GM19035 (cell line): ENCODE measurements at regions not wholly inside any gene's neighbourhood (a gene's known extent, or its start where the extent isn't known, plus 50 kb on each side); places are given as distances from the start of the nearest gene placed in this dataset.
A peak's percentile ranks its signal among the peaks of the same experiment; 100 is the strongest.
"Not testable (repeated sequence)": the region's sequence is repeated elsewhere in the genome, so short reads cannot be mapped to it uniquely, and the experiment has no call there.

Experiments used
- ATAC-seq: cut with Tn5 transposase; IDR thresholded peaks from one replicate; pipeline ENCODE4 v1.9.1; 2021; ENCODE audit not compliant: unreplicated experiment

DNA sequence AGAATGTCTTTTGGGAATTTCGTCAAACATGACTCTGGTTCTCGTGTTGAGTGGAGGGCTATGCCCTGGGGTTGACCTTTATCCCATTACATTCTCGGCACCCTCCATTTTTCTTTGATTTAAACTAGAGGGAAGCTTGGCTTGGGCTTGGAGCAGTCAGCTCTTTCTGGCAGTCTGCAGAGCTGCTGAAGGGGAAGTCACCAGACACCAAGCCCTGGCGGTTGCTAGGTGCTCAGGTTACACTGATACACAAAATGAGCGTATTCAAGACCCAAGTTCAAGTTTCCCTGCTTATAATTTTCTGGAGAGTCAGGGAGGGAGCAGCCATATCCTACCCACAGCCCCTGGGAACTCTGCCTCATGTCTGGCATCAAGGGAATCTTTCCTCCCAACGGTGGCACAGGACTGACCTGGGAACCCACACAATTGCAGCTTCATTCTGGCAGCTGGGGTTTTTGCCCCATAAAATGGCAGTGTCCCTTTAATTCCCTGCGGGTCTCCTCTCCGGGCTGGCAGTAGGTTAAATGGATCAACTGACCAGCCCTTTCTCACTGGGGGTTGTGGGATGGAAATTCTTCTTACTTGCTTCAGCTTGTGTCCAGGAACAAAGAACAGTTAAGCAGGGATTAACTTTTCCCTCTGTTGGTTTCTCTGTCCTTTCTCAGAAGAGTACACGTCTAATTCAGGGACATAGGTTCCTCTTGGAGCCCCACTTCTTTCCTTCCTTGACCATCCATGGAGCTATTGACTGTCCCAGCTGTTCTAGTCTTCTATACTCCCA, 110.0 kb upstream of the DLG1 start:
- no peak for ATAC-seq

DNA sequence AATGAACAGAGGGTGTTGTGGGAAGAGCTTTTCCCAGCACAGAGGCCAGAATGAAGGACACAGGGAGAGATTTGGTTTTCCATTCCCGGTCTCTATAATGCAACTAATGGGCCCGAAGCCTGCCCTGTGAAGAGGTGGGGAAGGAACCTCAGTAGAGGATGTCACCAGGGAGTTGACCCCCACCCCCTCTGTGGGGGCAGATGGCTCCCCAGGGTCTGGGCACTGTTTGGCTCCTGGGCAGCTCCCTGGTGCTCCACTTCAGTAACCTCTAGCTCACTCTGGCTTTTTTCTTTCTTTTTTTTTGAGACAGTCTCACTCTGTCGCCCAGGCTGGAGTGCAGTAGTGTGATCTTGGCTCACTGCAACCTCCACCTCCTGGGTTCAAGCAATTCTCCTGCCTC, 109.1 kb upstream of the DLG1 start:
- no peak for ATAC-seq

DNA sequence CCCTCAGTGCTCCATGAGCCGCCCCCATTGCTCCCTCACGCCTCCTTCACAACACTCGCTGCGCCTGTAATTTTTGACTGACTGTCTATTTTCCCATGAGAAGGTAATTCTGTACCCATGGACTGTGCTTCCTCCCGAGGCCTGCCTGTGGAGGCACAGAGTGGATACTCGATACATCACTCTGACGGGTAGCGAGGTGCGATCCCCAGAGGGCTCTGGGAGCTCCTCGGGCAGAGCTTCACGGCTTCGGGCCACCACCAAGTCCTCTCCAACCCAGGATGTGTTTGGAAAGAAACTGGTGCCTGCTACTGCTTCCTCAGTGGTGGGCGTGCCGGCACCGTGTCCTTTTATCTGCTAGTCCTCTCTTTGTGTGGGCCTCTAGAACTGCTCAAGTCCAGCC, 108.6 kb upstream of the DLG1 start:
- no peak for ATAC-seq

DNA sequence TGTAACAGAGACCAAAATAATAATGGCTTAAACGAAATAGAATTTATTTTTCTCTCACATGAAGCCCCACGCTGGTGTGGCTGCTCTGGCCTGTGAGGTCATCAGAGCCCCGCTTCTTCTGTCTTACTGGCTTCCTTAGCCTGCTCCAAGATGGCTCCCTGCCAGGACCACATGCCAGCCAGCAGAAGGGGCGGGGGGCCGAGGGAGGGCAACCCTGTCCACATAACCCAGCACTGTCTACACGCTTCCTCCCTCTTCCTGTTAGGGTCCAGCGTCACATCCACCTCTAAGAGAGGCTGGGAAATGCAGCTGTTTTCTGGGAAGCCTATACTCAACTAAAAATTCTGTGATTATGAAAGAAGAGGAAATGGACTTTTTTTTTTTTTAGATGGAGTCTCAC, 107.9 kb upstream of the DLG1 start:
- ATAC-seq = no peak

DNA sequence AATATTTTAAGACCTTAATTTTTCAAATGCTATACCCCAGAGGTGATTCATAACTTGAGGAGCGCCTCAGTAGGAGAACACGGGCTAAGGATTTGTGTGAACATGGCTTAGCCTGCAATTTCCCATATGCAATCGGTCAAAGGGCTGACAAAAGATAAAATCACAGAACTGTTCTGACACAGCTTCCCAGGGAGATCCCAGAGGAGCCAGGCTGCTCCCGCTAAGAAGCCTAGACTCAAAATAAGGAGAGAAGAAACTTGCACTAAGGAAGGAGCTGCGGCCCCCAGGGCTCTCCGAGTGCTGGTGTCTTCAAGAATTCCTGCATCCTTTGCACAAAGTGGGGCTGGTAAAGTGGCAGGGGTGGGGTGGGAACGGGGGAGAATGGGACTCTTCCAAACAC, 106.3 kb upstream of the DLG1 start:
- ATAC-seq = no peak

DNA sequence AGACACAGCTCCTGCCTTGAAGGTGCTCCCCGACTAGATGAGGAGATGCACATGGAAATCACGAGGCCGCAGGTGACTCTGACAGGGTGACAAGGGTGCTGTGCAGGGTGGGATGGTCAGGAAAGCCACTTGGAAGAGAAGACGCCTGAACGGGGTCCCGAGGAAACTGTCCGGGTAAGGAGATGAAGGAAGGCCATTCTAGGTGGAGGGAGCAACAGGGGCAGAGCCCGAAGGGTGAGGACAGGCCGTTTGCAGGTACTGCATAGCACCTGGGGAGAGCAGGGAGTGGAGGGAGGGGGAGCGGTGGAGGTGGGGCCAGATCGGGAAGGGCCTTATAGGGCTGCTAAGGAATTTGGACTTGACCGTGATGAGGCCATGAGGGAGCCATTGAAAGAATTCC, 105.6 kb upstream of the DLG1 start:
- no peak for ATAC-seq

DNA sequence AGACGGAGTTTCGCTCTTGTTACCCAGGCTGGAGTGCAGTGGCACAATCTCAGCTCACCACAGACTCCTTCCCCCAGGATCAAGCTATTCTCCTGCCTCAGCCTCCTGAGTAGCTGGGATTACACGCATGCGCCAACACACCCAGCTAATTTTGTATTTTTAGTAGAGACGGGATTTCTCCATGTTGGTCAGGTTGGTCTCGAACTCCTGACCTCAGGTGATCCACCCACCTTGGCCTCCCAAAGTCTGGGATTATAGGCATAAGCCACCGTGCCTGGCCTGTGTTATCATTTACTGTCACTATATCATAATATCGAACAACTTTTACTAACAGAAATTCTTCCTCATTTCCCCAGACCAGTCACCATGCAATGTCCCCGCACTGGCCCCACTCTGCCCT, 104.0 kb upstream of the DLG1 start:
- ATAC-seq = not testable (repeated sequence)

DNA sequence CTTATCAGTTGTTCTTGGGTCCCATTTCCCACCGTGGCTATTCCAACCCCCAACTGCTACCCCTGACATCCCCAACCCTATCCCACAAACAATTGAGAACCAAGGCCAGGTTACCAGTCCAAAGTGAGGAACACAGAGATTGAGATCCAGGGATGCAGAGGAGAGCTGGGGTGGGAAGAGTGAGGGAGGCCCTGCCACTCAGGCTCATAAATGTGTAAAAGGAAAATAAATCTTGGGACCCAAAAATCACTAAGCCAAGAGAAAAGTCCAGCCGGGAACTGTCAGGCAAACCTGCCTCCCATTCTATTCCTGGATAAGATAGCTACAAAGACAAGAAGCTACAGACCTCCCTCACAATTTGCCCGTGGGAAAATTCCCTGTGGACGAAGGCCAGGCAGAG, 101.1 kb upstream of the DLG1 start:
- ATAC-seq = no peak

DNA sequence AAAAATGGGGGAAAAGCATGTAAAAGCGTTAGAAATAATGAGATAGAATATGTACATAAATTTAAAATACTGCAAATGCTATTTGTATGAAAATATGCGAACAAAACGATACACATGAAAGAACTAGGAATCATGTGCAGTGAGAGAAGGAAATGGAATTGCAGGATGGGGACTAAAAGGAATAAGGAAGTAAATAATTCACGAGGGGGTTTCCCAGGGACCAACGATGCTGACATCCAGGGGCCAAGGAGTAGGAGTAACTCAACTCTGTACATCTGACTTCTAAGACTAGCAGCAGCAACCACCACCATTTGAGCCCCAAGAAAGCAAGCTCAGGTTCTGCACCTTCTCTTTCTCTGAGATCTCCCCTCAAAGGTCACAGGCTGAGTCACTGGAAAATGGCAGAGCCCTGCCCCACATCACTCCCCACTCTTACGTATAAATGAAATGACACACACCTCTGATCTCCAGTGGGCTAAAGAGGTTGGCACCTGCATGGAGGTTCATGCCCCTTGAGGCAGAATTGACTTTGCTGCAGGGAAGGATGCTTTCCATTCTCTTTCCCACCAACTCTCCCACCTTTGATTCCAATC, 100.0 kb upstream of the DLG1 start:
- ATAC-seq = no peak

DNA sequence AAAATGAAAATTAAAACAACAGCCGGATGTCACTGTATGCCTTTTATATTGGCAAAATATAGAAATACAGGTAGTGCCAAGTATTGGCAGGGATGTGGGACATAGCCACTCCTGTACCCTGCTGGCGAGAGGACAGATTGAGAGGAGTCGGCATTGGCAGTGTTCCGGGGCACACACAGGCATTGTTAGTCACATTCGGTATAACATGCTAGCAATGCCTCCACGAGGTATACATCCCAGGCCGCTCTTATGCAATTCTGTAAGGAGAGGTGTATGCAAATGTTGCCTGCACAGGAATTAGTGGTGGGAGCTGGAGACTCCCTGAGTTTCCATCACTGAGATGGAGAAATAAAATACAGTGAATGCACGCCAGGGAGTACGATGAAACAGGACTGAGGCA, 99.4 kb upstream of the DLG1 start:
- ATAC-seq = no peak

DNA sequence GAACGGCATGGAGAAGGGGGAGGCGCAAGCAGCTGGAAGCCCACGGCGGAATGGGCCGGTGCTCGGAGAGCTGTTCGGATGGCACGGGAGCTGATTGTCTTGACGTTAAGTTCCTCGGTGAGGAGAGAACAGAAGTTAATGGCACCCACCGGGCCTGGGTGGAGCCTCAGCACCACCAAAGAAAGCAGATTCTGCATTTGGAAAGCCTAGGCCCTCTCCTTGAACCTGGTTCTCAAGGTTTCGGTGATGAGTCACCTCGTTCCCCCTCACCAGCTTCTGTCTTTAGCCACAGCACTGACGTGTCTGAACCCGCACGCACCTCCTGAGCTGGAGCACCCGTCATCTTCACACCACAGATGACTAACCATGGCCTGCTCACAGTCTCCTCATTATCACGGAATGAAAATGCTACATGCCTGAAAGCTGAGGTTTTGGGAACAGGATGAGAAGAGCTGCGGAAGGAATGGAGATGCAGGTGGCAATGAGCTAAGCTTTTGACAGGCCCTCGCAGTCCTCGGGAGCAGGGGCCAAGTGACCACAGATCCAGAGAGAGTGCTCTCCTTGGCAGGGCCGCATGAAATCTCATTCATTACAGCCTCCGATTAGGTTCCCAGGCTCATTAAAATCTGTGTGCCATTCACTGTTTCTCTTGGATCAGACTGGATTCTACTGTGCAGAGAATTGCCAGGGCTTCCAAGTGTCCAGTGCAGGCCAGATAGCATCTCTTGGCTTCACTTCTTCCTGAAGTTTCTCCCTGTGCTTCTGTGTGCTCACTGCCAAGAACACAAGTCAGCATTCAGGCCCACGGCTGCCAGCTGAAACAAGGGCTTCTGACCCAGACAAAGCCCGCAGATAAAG, 96.3 kb upstream of the DLG1 start:
- peak; percentile 93 for ATAC-seq

DNA sequence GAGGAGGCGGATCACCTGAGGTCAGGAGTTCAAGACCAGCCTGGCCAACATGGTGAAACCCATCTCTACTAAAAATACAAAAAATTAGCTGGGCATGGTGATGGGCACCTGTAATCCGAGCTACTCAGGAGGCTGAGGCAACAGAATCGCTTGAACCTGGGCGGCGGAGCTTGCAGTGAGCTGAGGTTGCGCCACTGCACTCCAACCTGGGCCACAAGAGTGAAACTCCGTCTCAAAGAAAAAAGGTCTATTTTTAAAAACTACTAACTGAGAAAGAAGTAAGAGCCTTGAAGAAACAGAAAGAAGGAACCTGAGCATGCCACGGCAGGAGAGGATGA, 95.7 kb upstream of the DLG1 start:
- not testable (repeated sequence) for ATAC-seq

DNA sequence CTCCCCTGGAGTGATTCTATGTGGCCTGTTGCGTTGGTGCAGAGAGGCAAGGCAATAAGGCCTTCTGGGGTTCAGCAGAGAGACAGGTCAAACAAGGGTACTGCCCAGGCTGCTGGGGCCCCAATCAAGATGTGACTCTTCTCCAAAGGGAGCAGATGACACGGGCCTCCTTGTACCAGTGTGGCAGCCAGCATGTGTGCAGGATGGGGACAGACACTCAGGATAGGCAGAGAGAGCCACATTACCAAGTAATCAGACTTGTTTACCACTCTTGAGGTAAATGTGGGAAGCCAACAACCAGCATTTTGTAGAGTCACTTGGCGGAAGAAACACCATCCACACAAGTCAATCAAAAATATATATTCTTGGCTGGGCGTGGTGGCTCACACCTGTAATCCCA, 95.3 kb upstream of the DLG1 start:
- no peak for ATAC-seq

DNA sequence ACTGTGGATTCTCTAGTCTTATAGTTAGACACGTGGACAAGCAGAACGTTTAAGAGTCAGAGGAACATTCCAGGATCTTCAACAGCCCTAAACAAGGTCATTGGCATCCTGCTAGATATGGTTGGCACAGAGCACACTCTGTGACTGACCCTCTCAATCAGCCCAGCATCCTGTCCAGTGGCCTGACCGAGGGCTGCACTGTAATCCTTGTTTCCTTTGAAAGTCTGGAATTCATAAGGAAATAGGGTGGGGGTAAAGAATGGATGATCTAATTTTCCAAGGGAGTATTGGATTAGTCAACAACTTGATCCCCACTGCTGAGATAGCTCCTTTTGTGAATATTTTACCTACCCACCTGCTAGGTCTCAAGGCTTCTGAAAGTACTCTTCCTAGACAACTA, 94.5 kb upstream of the DLG1 start:
- ATAC-seq = no peak

DNA sequence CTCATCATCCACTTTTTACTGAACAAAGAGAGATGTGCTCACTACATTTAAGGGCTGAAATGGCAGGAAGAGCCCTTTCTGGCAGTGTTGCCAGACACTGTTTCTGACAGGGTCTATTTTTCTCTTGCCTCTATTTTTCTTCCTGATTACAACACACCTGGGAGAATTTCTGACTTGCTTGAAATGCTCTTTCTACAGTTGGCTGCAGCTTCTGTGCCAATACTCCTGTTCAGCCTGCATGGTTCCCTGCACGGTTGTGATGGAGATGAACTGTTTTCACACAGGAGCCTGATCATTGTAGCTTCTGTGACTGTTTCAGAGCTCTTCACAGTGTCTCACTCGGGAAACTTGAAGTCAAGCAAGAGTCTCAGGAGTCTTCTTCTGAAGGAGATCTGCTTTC, 83.0 kb upstream of the DLG1 start:
- ATAC-seq = no peak

DNA sequence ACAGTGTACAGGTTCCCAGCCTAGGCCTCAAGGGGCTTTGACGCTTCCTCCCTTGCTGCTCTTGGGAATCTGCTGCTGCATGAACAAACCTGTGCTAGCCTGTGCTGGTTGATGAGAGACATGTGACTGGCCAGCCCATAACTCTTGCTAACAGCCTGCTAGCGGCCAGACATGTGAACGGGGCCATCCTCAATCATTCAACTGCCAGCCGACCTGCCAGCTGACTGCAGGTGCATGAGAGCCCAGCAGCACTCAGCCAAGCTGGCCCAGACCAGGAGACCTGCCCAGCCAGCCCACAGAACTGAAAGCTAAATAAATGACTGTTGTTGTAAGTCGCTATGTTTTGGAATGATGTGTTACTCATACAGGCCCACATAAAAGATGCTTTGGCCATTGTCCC, 82.4 kb upstream of the DLG1 start:
- no peak for ATAC-seq

DNA sequence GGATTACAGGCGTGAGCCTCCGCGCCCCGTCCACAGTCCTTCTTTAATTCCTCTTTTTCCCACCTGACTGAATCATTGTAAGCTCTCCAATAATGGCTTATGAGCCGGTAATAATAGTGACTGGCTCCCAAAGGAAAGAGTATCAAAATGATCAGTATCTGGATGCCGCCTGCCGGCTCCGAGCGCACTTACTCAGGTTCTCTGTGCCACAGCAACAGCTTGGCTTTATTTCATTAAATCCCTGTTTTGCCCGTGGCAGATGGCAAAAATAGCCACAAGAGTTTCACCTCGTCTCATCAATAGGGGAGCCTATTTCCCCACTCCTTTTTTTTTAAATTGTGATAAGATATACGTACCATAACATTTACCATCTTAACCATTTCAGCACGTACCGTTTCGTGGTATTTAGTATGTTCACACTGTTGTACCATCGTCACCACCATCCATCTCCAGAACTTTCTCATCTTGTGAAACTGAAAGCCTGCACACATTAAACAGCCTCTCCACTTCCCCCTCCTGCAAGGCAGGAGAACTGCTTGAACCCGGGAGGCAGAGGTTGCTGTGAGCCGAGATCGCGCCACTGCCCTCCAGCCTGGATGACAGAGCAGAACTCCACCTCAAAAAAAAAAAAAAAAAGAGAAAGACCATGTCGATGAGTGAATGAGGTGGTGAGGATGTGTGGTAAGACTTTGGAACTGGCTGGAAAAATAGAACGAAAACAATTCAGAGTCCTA, 80.7 kb upstream of the DLG1 start:
- no peak for ATAC-seq

DNA sequence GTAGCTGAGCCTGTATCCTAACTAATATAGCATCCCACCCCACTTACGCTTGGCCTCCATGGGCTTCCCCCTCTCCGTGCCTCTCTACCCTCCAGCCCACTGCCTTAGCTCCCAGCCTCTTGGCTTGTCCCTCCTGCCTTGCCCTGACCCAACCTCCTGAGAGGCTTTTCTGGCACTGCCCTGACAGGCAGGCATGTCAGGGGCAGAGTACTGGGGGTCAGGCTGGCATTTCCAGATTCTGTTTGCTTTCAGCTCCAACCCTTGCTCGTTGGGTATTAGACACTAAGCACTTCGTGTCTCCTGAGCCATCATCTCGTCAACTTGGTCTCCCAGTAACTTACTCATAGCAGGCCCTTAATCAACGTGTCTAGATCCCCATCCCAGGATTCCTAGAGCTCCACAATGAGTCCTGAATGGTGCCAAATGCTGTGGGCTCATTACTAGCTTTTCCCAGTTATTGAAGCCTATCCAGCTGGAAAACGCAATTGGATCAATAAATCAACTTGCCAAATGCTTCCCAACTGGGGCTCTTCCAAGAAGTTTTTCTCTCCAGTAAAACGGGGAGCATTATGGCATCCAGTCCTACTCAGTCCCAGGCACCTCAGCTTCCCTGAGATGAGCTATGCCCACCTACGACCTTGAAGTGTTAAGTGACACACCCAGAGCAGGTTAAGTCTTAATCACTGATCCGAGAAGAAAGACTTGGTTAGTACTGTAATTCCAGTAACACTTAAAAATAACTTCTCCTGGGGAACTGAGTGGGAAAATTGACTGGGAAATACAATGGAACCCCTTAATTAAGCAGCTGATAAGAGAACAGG, 78.5 kb upstream of the DLG1 start:
- no peak for ATAC-seq

DNA sequence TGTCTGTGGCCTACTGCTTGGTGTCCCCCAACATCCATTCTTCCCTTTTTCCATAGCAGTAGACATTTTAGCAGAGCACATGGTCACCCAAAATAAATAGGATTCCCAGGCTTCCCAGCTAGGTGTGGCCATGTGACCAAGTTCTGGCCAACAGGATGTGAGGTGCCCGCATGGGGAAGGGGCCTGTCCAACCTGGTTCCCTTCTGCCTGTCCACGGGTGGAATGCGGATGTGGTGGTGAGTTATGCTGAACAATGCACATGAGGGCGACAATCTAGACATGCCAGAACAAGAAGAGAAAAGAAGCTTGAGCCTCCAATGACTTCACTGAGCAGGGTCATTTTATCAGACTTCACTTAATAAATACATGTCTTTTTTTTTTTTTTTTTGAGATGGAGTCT, 77.6 kb upstream of the DLG1 start:
- no peak for ATAC-seq

DNA sequence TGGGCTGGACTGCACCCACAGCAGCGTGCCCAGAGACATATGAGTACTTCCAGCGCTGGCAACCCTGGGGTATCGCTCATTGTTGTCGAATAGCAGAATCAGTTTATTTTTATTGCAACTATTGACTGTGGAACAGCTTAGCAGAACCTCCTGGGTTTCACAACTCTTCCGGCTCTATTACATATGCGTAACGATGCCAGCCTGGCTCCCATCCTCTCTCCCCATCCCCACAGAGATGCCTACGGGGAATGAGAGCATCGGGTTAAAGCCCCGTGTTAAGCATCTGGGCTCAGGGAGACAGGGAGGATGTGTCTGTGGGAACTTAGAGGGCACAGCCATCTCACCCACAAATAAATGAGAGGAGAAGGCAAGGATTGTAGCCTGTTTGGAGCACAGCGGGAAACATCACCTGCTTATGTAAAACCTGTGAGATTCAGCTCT, 76.6 kb upstream of the DLG1 start:
- no peak for ATAC-seq

DNA sequence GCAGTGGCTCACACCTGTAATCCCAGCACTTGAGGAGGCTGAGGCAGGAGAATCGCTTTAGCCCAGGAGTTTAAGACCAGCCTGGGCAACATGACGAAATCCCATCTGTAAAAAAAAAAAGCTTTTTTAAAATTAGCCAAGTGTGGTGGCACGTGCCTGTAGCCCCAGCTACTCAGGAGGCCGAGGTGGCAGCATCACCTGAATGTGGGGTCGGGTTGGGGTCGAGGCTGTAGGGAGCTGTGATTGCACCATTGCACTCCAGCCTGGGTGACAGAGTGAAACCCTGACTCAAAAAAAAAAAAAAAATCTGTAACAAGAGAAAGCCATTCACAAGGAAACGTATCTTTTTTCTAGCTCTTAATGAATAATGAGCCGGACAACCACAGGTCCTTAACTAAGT, 74.7 kb upstream of the DLG1 start:
- no peak for ATAC-seq
